MM.1S (cell line): ENCODE measurements at regions not wholly inside any gene's neighbourhood (a gene's known extent, or its start where the extent isn't known, plus 50 kb on each side); places are given as distances from the start of the nearest gene placed in this dataset.

Experiments
- DNase-seq: peaks from one replicate; pipeline ENCODE4 v3.0.0-alpha.2; 2015
- H2AFZ ChIP-seq: fragments of 300-600 bp; sonication (generic); 2 replicates; pipeline ENCODE4 v1.6.0; 2016; ENCODE audit warnings: antibody characterized with exemption, low read length
- H3F3A ChIP-seq: fragments of 300-600 bp; sonication (generic); 2 replicates; pipeline ENCODE4 v1.6.1; 2016; ENCODE audit warnings: mild to moderate bottlenecking, antibody characterized with exemption, low read length, moderate library complexity, mixed read lengths; ENCODE audit not compliant: insufficient read depth
- H3K27ac ChIP-seq: fragments of 300-600 bp; sonication (generic); 2 replicates; pipeline ENCODE4 v1.5.1; 2016; ENCODE audit warnings: mild to moderate bottlenecking, low read length
- H3K27me3 ChIP-seq: fragments of 300-600 bp; sonication (generic); replicated peaks from 2 replicates; pipeline ENCODE4 v1.6.0; 2016; ENCODE audit warnings: low read length; ENCODE audit not compliant: insufficient read depth
- H3K36me3 ChIP-seq: fragments of 300-600 bp; sonication (generic); replicated peaks from 2 replicates; pipeline ENCODE4 v1.6.1; 2016; ENCODE audit warnings: mild to moderate bottlenecking, low read length, mixed read lengths; ENCODE audit not compliant: insufficient read depth
- H3K4me1 ChIP-seq: fragments of 300-600 bp; sonication (generic); 2 replicates; pipeline ENCODE4 v1.6.1; 2016; ENCODE audit warnings: low read length, mixed read lengths
- H3K4me2 ChIP-seq: fragments of 300-600 bp; sonication (generic); 2 replicates; pipeline ENCODE4 v1.6.0; 2016; ENCODE audit warnings: low read depth, low read length
- H3K4me3 ChIP-seq: fragments of 300-600 bp; sonication (generic); 2 replicates; pipeline ENCODE4 v1.5.1; 2016; ENCODE audit warnings: low read length, mixed read lengths
- H3K79me2 ChIP-seq: fragments of 300-600 bp; sonication (generic); 2 replicates; pipeline ENCODE4 v1.6.1; 2016; ENCODE audit warnings: mixed run types, low read length, mixed read lengths
- H3K9ac ChIP-seq: fragments of 300-600 bp; sonication (generic); 2 replicates; pipeline ENCODE4 v1.6.1; 2016; ENCODE audit warnings: low read length, mixed read lengths
- H3K9me2 ChIP-seq: fragments of 300-600 bp; sonication (generic); replicated peaks from 2 replicates; pipeline ENCODE4 v1.6.1; 2016; ENCODE audit warnings: mild to moderate bottlenecking, low read length, mixed read lengths; ENCODE audit not compliant: insufficient read depth
- H3K9me3 ChIP-seq: fragments of 300-600 bp; sonication (generic); replicated peaks from 2 replicates; pipeline ENCODE4 v1.6.1; 2016; ENCODE audit warnings: mild to moderate bottlenecking, low read length, mixed read lengths; ENCODE audit not compliant: insufficient read depth
- H4K20me1 ChIP-seq: fragments of 300-600 bp; sonication (generic); 2 replicates; pipeline ENCODE4 v1.6.1; 2016; ENCODE audit warnings: mild to moderate bottlenecking, low read length, moderate library complexity, mixed read lengths; ENCODE audit not compliant: insufficient read depth
- CTCF ChIP-seq: fragments of 300-600 bp; sonication (generic); IDR thresholded peaks from 2 replicates; pipeline ENCODE4 v1.5.1; 2016; ENCODE audit warnings: antibody characterized with exemption, low read length, mixed read lengths
- EZH2 ChIP-seq: fragments of 300-600 bp; sonication (generic); optimal IDR thresholded peaks from 2 replicates; pipeline ENCODE3; 2017; ENCODE audit warnings: low read depth, mild to moderate bottlenecking, antibody characterized with exemption, low read length, mixed read lengths
- EZH2phosphoT487 ChIP-seq: fragments of 300-600 bp; sonication (generic); IDR thresholded peaks from 2 replicates; pipeline ENCODE4 v1.6.1; 2018; ENCODE audit warnings: antibody characterized with exemption, low read length

- H2AFZ ChIP-seq, result no peak overlapping the region
- H4K20me1 ChIP-seq, result no peaks in the 10 kb centered on the region
- no peak overlapping the region for H3K9ac ChIP-seq
- H3K79me2 ChIP-seq, result no peaks in the 10 kb centered on the region
- H3K9me2 ChIP-seq, result no peaks in the 10 kb centered on the region
- H3K27me3 ChIP-seq, result no peaks in the 10 kb centered on the region
- DNase-seq, result no peak
- no peak overlapping the region for H3K4me3 ChIP-seq
- H3K9me3 ChIP-seq, result no peaks in the 10 kb centered on the region
- H3K4me1 ChIP-seq, result no peaks in the 10 kb centered on the region
- H3K36me3 ChIP-seq, result no peaks in the 10 kb centered on the region
- no peak overlapping the region for H3K4me2 ChIP-seq
- TF ChIP-seq EZH2phosphoT487 (no peak), CTCF (no peak), EZH2 (no peak)
- H3F3A ChIP-seq, result no peaks in the 10 kb centered on the region
- no peak overlapping the region for H3K27ac ChIP-seq
Measured at GRCh38 chr5:13143214-13143613, 801.3 kb downstream of the DNAH5 start.

GRCh38 chr5:13133951-13134350 lies 810.5 kb downstream of the DNAH5 start:
- no peaks in the 10 kb centered on the region for H3K79me2 ChIP-seq
- no peaks in the 10 kb centered on the region for H4K20me1 ChIP-seq
- no peak for DNase-seq
- H3K9me3 ChIP-seq, result no peaks in the 10 kb centered on the region
- H3K4me2 ChIP-seq, result no peak overlapping the region
- TF ChIP-seq EZH2phosphoT487 (no peak), CTCF (no peak), EZH2 (no peak)
- H3F3A ChIP-seq, result no peaks in the 10 kb centered on the region
- no peak overlapping the region for H3K27ac ChIP-seq
- no peaks in the 10 kb centered on the region for H3K9me2 ChIP-seq
- H2AFZ ChIP-seq, result no peak overlapping the region
- H3K36me3 ChIP-seq, result no peaks in the 10 kb centered on the region
- H3K4me1 ChIP-seq, result no peaks in the 10 kb centered on the region
- H3K9ac ChIP-seq, result no peak overlapping the region
- H3K27me3 ChIP-seq, result no peaks in the 10 kb centered on the region
- H3K4me3 ChIP-seq, result no peak overlapping the region

DNA sequence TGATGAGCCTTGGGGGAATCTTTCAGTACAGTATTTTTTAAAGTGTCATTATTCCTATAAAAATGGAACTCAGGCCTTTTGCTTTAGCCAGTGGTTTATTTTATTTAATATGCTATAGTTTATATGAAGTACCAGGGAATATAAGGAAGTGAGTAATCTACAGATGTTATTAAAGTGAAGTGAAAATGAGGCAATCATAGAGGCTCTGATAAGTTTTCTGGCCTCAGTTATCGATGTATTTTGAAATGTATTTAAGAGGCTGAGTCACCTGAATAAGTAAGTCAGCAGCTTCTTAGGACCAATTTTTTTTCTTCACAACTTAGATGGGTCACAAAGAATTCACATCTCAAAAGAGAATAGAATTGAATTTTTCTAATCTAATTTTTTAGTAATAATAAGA lies 829.0 kb downstream of the DNAH5 start:
- no peaks in the 10 kb centered on the region for H3K27me3 ChIP-seq
- H3F3A ChIP-seq, result no peaks in the 10 kb centered on the region
- H4K20me1 ChIP-seq, result no peaks in the 10 kb centered on the region
- H2AFZ ChIP-seq, result no peak overlapping the region
- H3K9me3 ChIP-seq, result no peaks in the 10 kb centered on the region
- TF ChIP-seq EZH2 (no peak), CTCF (no peak), EZH2phosphoT487 (no peak)
- H3K27ac ChIP-seq, result no peak overlapping the region
- no peak overlapping the region for H3K4me2 ChIP-seq
- H3K9me2 ChIP-seq, result no peaks in the 10 kb centered on the region
- DNase-seq, result no peak
- no peaks in the 10 kb centered on the region for H3K79me2 ChIP-seq
- H3K9ac ChIP-seq, result no peak overlapping the region
- no peaks in the 10 kb centered on the region for H3K4me1 ChIP-seq
- no peaks in the 10 kb centered on the region for H3K36me3 ChIP-seq
- H3K4me3 ChIP-seq, result no peak overlapping the region
